LNCaP clone FGC (cell line): ENCODE measurements at regions not wholly inside any gene's neighbourhood (a gene's known extent, or its start where the extent isn't known, plus 50 kb on each side); places are given as distances from the start of the nearest gene placed in this dataset.

ENCODE experiments used
- DNase-seq: peaks from one replicate; pipeline ENCODE4 v3.0.0-alpha.2; 2011; ENCODE audit warnings: low read depth
- H3K4me3 ChIP-seq: 2 replicates; pipeline ENCODE4 v1.5.1; 2011; ENCODE audit warnings: mild to moderate bottlenecking, low read depth, low read length, control low read depth
- TF ChIP-seq, protein P1 (sequence below): IDR thresholded peaks from 2 replicates; pipeline ENCODE4 v1.5.1; 2012; ENCODE audit warnings: mild to moderate bottlenecking; ENCODE audit not compliant: control insufficient read depth, insufficient read depth; ENCODE audit errors: extremely low read depth

DNA sequence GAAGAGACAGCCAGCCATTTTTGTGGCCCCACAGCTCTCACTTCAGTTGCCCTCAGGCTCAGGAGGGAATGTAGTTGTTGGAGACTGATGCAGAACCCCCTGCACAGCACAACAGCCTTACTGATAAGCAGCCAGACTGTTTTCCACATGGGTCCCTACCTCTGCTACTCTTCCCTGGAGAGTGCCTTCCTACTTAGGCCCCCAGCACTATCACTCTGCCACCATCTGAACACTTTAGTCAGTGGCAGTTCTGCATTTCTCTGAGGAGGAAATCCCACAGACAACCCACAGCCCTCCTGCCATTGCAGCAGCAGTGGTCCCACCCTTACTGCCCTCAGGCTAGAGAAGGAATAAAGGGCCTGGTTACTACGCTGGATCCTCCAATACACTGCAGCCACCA is 61.8 kb upstream of the PTPRD start:
- no peak overlapping the region for H3K4me3 ChIP-seq
- DNase-seq: no peak
- TF ChIP-seq, protein P1, sequence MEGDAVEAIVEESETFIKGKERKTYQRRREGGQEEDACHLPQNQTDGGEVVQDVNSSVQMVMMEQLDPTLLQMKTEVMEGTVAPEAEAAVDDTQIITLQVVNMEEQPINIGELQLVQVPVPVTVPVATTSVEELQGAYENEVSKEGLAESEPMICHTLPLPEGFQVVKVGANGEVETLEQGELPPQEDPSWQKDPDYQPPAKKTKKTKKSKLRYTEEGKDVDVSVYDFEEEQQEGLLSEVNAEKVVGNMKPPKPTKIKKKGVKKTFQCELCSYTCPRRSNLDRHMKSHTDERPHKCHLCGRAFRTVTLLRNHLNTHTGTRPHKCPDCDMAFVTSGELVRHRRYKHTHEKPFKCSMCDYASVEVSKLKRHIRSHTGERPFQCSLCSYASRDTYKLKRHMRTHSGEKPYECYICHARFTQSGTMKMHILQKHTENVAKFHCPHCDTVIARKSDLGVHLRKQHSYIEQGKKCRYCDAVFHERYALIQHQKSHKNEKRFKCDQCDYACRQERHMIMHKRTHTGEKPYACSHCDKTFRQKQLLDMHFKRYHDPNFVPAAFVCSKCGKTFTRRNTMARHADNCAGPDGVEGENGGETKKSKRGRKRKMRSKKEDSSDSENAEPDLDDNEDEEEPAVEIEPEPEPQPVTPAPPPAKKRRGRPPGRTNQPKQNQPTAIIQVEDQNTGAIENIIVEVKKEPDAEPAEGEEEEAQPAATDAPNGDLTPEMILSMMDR: no peak

DNA sequence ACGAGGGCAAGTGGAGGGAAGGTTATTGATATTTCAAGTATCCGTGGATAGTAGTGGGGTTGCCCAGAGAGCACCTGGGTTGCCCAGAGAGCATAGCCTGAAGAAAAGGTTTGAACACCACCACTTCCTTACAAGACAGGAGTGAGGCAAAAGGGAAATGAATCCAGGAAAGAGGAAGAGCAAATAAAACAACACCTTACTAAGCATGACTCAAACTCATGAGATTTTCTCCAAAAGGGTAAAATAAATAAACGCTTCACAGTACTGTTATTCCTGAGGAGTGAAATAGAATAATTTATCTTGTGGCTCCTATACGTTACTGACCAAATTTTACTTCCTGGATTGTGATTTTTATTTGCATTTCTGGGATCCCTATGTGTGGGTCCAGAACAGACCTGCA is 65.2 kb upstream of the PTPRD start:
- H3K4me3 ChIP-seq: no peak overlapping the region
- DNase-seq: no peak
- TF ChIP-seq, protein P1: no peak

DNA sequence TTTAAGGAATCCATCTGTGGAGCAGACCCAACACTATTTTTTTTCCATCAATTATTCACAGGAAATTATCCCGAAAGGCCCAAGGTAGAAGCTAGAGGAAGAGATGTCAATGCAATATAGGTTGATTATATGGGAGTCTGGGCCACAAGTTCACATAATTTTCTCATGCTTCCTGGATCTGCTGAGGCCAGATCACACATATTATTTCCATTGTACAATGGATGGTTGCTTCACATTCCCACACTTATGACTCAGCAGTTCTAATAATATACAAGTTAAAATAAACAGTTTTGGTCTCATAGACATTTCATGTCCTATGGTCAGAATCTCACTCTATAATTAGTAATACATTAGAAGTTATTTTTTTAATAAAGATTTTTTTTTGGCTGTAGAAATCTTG is 66.0 kb upstream of the PTPRD start:
- no peak overlapping the region for H3K4me3 ChIP-seq
- no peak for DNase-seq
- TF ChIP-seq, protein P1: no peak

DNA sequence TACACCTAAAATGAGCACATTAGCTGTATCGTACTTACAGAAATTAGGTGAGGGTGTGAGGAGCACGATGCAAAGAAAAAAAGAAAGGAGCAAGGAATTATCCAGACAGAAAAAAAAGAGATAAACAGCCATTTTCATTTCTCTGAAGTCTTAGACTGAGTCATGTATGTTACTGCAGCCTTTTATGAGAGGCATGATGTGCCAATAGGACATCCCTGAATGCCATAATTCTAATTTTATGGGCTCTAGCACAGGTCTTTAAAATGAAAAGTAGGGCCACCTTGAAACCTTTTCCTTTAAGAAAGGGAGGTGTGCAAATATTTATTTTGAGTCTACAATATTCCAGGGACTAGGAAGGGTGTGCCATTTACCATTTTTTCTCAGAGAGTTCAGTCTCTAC is 74.1 kb upstream of the PTPRD start:
- TF ChIP-seq, protein P1: no peak
- no peak for DNase-seq

DNA sequence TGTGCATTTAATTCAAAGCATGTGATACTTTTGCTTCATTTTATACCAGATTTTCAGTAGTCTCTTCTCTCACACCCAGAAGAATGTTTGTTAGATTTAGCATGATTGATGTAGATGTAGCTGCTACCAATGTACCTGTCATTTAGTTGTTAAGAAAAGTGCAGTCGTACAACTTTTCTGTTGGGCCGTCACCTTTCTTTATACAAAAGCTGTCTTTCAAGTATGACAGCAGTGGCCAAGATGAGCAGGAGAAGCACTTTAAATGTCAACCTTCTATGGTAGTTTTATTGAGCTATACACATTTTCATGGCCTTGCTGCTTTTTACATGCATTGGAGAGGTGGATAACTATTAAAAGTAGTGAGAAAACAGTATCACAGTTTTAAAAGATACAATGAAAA is 77.7 kb upstream of the PTPRD start:
- DNase-seq: no peak
- no peak overlapping the region for H3K4me3 ChIP-seq
- TF ChIP-seq, protein P1: no peak

More for the DNA sequence above, 74.1 kb upstream of the PTPRD start:
- no peak overlapping the region for H3K4me3 ChIP-seq

DNA sequence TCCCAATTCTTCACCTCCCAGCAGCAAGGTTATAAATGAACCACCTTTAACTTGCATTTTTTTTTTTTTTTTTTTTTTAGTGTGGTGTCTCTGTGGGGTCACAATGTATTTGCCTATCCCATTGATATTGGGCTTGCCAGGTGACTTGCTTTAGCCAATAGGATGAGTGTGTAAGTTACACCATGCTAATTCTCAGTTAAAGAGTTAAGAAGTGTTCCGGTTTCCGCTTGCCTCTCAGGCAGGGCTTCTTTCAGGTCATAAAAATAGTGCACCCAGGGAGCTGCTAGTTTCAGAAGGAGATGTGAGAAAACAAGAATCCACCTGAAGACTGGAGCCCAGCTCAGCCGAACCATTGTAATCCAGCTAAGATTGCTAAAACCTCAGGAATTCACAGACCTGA is 84.2 kb upstream of the PTPRD start:
- DNase-seq: no peak
- no peak overlapping the region for H3K4me3 ChIP-seq
- TF ChIP-seq, protein P1: no peak

DNA sequence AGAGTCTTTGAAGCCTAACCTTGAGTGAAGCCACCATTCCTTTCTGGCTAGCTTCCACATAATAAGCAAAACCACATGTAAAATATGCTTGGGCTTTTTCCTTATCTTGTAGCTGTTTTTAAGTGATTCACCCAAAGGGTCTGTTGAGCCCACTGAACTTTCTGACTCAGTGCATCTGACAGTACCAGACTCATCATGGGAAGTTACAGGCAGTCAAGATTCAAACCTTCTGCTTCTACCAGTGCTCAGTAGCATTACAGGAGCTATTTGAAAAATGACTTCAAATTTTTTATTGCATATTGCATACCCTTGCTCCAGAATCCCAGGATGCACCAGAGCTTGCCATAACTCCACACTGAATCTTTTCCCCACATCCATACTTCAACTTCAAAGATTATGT is 87.5 kb upstream of the PTPRD start:
- TF ChIP-seq, protein P1: no peak
- DNase-seq: no peak
- no peak overlapping the region for H3K4me3 ChIP-seq
